PC-3 (cell line): ENCODE measurements at regions not wholly inside any gene's neighbourhood (a gene's known extent, or its start where the extent isn't known, plus 50 kb on each side); places are given as distances from the start of the nearest gene placed in this dataset.

ENCODE experiments used
- ATAC-seq: fragments of 200-7000 bp; cut with Tn5 transposase; 2 replicates; pipeline ENCODE4 v1.9.1; 2020; ENCODE audit warnings: mild to moderate bottlenecking, moderate library complexity
- BruUV-seq: library from RNA; stranded (reverse); fragments of 400-500 nt; replicated peaks from 2 replicates; lab custom pipeline; 2021; lab: Mats Ljungman, UMichigan
- CTCF ChIA-PET: fragments of 300-600 bp; sonication (Branson Sonifier 250); formaldehyde crosslinking; loops from one replicate; lab custom pipeline; 2022; ENCODE audit warnings: antibody characterized with exemption; lab: Charles Lee
- POLR2A ChIA-PET: fragments of 300-600 bp; sonication (Branson Sonifier 250); formaldehyde crosslinking; loops from one replicate; lab custom pipeline; 2022; ENCODE audit warnings: antibody characterized with exemption; ENCODE audit not compliant: unreplicated experiment; lab: Charles Lee
- DNase-seq: peaks from one replicate; pipeline ENCODE4 v3.0.0-alpha.2; 2015
- H2AFZ ChIP-seq: fragments of 300-600 bp; sonication (generic); 2 replicates; pipeline ENCODE4 v1.6.0; 2016; ENCODE audit warnings: antibody characterized with exemption, low read length
- H3F3A ChIP-seq: fragments of 300-600 bp; sonication (generic); one replicate; pipeline ENCODE4 v1.6.0; 2017; ENCODE audit warnings: antibody characterized with exemption, low read length, control low read depth, mild to moderate bottlenecking; ENCODE audit not compliant: unreplicated experiment
- H3K27ac ChIP-seq: fragments of 300-600 bp; sonication (generic); 2 replicates; pipeline ENCODE4 v1.5.1; 2016; ENCODE audit warnings: mild to moderate bottlenecking, low read length
- H3K27me3 ChIP-seq: fragments of 300-600 bp; sonication (generic); 2 replicates; pipeline ENCODE4 v1.6.1; 2016; ENCODE audit warnings: low read length, mixed read lengths
- H3K36me3 ChIP-seq: fragments of 300-600 bp; sonication (generic); 2 replicates; pipeline ENCODE4 v1.6.1; 2016; ENCODE audit warnings: low read depth, mixed run types, low read length, mixed read lengths
- H3K4me1 ChIP-seq: fragments of 300-600 bp; sonication (generic); 2 replicates; pipeline ENCODE4 v1.5.1; 2016; ENCODE audit warnings: low read length; ENCODE audit not compliant: insufficient read depth
- H3K4me2 ChIP-seq: fragments of 300-600 bp; sonication (generic); 2 replicates; pipeline ENCODE4 v1.6.0; 2016; ENCODE audit warnings: low read length
- H3K4me3 ChIP-seq: fragments of 300-600 bp; sonication (generic); 2 replicates; pipeline ENCODE4 v1.5.1; 2016; ENCODE audit warnings: mild to moderate bottlenecking, low read length, mixed read lengths
- H3K79me2 ChIP-seq: fragments of 300-600 bp; sonication (generic); 2 replicates; pipeline ENCODE4 v1.6.1; 2017; ENCODE audit warnings: low read length, mixed read lengths
- H3K9ac ChIP-seq: fragments of 300-600 bp; sonication (generic); 2 replicates; pipeline ENCODE4 v1.6.0; 2016; ENCODE audit warnings: mild to moderate bottlenecking, low read length
- H3K9me2 ChIP-seq: fragments of 300-600 bp; sonication (generic); replicated peaks from 2 replicates; pipeline ENCODE4 v1.6.1; 2016; ENCODE audit warnings: mixed run types, low read length, mixed read lengths
- H3K9me3 ChIP-seq: fragments of 300-600 bp; sonication (generic); 2 replicates; pipeline ENCODE4 v1.6.1; 2016; ENCODE audit warnings: low read length, mixed read lengths
- H4K20me1 ChIP-seq: fragments of 300-600 bp; sonication (generic); 2 replicates; pipeline ENCODE4 v1.6.1; 2016; ENCODE audit warnings: low read length, mixed read lengths
- CTCF ChIP-seq: fragments of 300-600 bp; sonication (generic); conservative IDR thresholded peaks from 2 replicates; pipeline ENCODE4 v1.5.1; 2017; ENCODE audit warnings: antibody characterized with exemption, low read depth, mild to moderate bottlenecking, low read length
- EZH2 ChIP-seq: fragments of 300-600 bp; sonication (generic); IDR thresholded peaks from one replicate; pipeline ENCODE4 v1.6.1; 2017; ENCODE audit warnings: antibody characterized with exemption, mild to moderate bottlenecking, low read length; ENCODE audit not compliant: unreplicated experiment
- EZH2phosphoT487 ChIP-seq: fragments of 300-600 bp; sonication (generic); IDR thresholded peaks from 2 replicates; pipeline ENCODE4 v1.6.1; 2018; ENCODE audit warnings: mild to moderate bottlenecking, antibody characterized with exemption, low read length, borderline replicate concordance
- intact Hi-C: fragments of 100-400 bp; cut with micrococcal nuclease; formaldehyde crosslinking; loops from 2 replicates; pipeline ENCODE4 v1.9.0; 2023

GRCh38 chr2:38427054-38427453 lies 50.0 kb upstream of the ATL2 start:
- Histone ChIP-seq H2AFZ (peak overlapping the region; percentile 36), H3F3A (no peaks in the 10 kb centered on the region), H4K20me1 (no peaks in the 10 kb centered on the region), H3K4me2 (peak overlapping the region; percentile 43), H3K4me1 (peaks cover 18% of the 10 kb centered on the region), H3K36me3 (no peaks in the 10 kb centered on the region), H3K27ac (peak overlapping the region; percentile 55), H3K79me2 (no peaks in the 10 kb centered on the region), H3K4me3 (no peak overlapping the region), H3K9ac (0 out of 2 replicates have a peak overlapping the region, but pooled peaks have one; percentile 4), H3K9me2 (no peaks in the 10 kb centered on the region), H3K9me3 (no peaks in the 10 kb centered on the region), H3K27me3 (no peaks in the 10 kb centered on the region)
- TF ChIP-seq CTCF (no peak), EZH2 (no peak), EZH2phosphoT487 (no peak)
- no TSS peak for BruUV-seq
- DNase-seq (peak; percentile 60), ATAC-seq (peak; percentile 84)
- POLR2A ChIA-PET: interaction anchor here (0.6 kb wide), 1 partner anchor 324 kb away, joined by 3 read pairs; the partner anchor contains the start of gene SRSF7
- CTCF ChIA-PET: no interaction called here
- intact Hi-C loops: loop anchor here (2.0 kb wide), 2 partner anchors 30 to 50 kb away; partner anchors contain the start of gene ATL2
